Endothelial cell of umbilical vein (primary cell): ENCODE measurements at regions not wholly inside any gene's neighbourhood (a gene's known extent, or its start where the extent isn't known, plus 50 kb on each side); places are given as distances from the start of the nearest gene placed in this dataset.

Experiments
- BruUV-seq: library from RNA; stranded (reverse); fragments of 400-500 nt; replicated peaks from 2 replicates; lab custom pipeline; 2021; lab: Mats Ljungman, UMichigan
- CTCF ChIA-PET: fragments of 300-600, 350-600 bp; sonication (Branson Sonifier 250); formaldehyde crosslinking; loops from one replicate; lab custom pipeline; 2021; ENCODE audit warnings: antibody characterized with exemption, inconsistent platforms; lab: Charles Lee
- POLR2A ChIA-PET: fragments of 300-600, 350-600 bp; sonication (Branson Sonifier 250); formaldehyde crosslinking; loops from one replicate; lab custom pipeline; 2021; ENCODE audit warnings: antibody characterized with exemption, inconsistent platforms; lab: Charles Lee
- DNase-seq: peaks from one replicate; pipeline ENCODE4 v3.0.0-alpha.2; 2011; ENCODE audit warnings: low read depth, low spot score
- FAIRE-seq: peaks from 2 replicates; lab custom pipeline; 2011; peaks lifted over from hg19 to GRCh38; lab: Jason Lieb, UNC
- H2AFZ ChIP-seq: 2 replicates; pipeline ENCODE4 v1.6.0; 2012; ENCODE audit warnings: low read depth, low read length, control low read depth, inconsistent platforms
- H3K27ac ChIP-seq: 2 replicates; pipeline ENCODE4 v1.5.1; 2011; ENCODE audit warnings: low read depth, mild to moderate bottlenecking, control low read depth, low read length, moderate library complexity; ENCODE audit not compliant: insufficient read depth
- H3K27me3 ChIP-seq, 2 experiments: 2 replicates each; pipeline versions ENCODE4 v1.6.0 to v1.6.1; 2011; ENCODE audit warnings: low read length in 2 of 2, mixed read lengths in 1 of 2; ENCODE audit not compliant: control insufficient read depth in 2 of 2, insufficient read depth in 2 of 2
- H3K36me3 ChIP-seq, 2 experiments: 2 replicates in 1 of 2; 3 replicates in 1 of 2; pipeline ENCODE4 v1.5.1; 2011; ENCODE audit warnings: low read length in 2 of 2, mild to moderate bottlenecking in 1 of 2, moderate library complexity in 1 of 2; ENCODE audit not compliant: control insufficient read depth in 2 of 2, insufficient read depth in 2 of 2; ENCODE audit errors: extremely low read depth in 1 of 2
- H3K4me1 ChIP-seq: 3 replicates; pipeline ENCODE4 v1.5.1; 2011; ENCODE audit warnings: mild to moderate bottlenecking, low read length; ENCODE audit not compliant: control insufficient read depth, insufficient read depth; ENCODE audit errors: extremely low read depth
- H3K4me2 ChIP-seq: 2 replicates; pipeline ENCODE4 v1.6.1; 2011; ENCODE audit warnings: low read length, control low read depth, mixed read lengths; ENCODE audit not compliant: insufficient read depth
- H3K4me3 ChIP-seq, 3 experiments: fragments of 200-600 bp in 1 of 3; sonication (generic), shearing (Covaris generic) in 1 of 3; replicated peaks in 1 of 3; 2 replicates each; pipeline ENCODE4 v1.5.1; 2011 to 2016; ENCODE audit warnings: control low read depth in 3 of 3, low read length in 3 of 3, mild to moderate bottlenecking in 2 of 3, inconsistent platforms in 1 of 3, low read depth in 1 of 3, moderate library complexity in 1 of 3; ENCODE audit not compliant: insufficient read depth in 1 of 3
- H3K79me2 ChIP-seq: 2 replicates; pipeline ENCODE4 v1.6.0; 2012; ENCODE audit warnings: low read length, inconsistent platforms; ENCODE audit not compliant: control insufficient read depth, insufficient read depth
- H3K9ac ChIP-seq: replicated peaks from 2 replicates; pipeline ENCODE3; 2011; ENCODE audit warnings: low read length, control low read depth; ENCODE audit not compliant: insufficient read depth; ENCODE audit errors: extremely low read depth
- H3K9me1 ChIP-seq: replicated peaks from 3 replicates; pipeline ENCODE4 v1.6.0; 2011; ENCODE audit warnings: mild to moderate bottlenecking, low read length; ENCODE audit not compliant: control insufficient read depth, insufficient read depth; ENCODE audit errors: extremely low read depth
- H3K9me3 ChIP-seq: replicated peaks from 2 replicates; pipeline ENCODE4 v1.5.1; 2012; ENCODE audit warnings: low read length, inconsistent platforms; ENCODE audit not compliant: control insufficient read depth, insufficient read depth
- H4K20me1 ChIP-seq: replicated peaks from 2 replicates; pipeline ENCODE3; 2011; ENCODE audit warnings: mild to moderate bottlenecking, low read length; ENCODE audit not compliant: control insufficient read depth, insufficient read depth; ENCODE audit errors: extremely low read depth
- EZH2 ChIP-seq: IDR thresholded peaks from 2 replicates; pipeline ENCODE4 v1.6.1; 2012; ENCODE audit warnings: borderline replicate concordance, low read depth, mild to moderate bottlenecking, moderate library complexity, low read length, inconsistent platforms; ENCODE audit not compliant: severe bottlenecking
- FOS ChIP-seq: IDR thresholded peaks from 2 replicates; pipeline ENCODE4 v1.6.1; 2011; ENCODE audit warnings: mild to moderate bottlenecking, low read length, moderate library complexity, borderline replicate concordance; ENCODE audit not compliant: insufficient read depth
- GATA2 ChIP-seq: IDR thresholded peaks from 2 replicates; pipeline ENCODE4 v1.7.0; 2011; ENCODE audit warnings: low read depth, mild to moderate bottlenecking, moderate library complexity, mixed read lengths, low read length; ENCODE audit not compliant: insufficient read length, insufficient read depth
- JUN ChIP-seq: IDR thresholded peaks from 2 replicates; pipeline ENCODE4 v1.6.1; 2011; ENCODE audit warnings: borderline replicate concordance, low read depth; ENCODE audit not compliant: insufficient read length, insufficient read depth
- MYC ChIP-seq: IDR thresholded peaks from one replicate; pipeline ENCODE4 v1.6.1; 2011; ENCODE audit warnings: mild to moderate bottlenecking, low read depth, low read length
- POLR2A ChIP-seq: IDR thresholded peaks from 2 replicates; pipeline ENCODE4 v1.6.1; 2012; ENCODE audit warnings: low read depth, mild to moderate bottlenecking, control low read depth, low read length
- POLR2AphosphoS5 ChIP-seq: IDR thresholded peaks from 2 replicates; pipeline ENCODE4 v1.6.1; 2012; ENCODE audit warnings: low read depth, mild to moderate bottlenecking, control low read depth, low read length, moderate library complexity; ENCODE audit not compliant: insufficient read depth
- dilution Hi-C: fragments of 300-500 bp; cut with MboI; formaldehyde crosslinking; loops from one replicate; pipeline ENCODE4 v1.15.0; 2019; ENCODE audit warnings: low sequenced_read_pairs; ENCODE audit not compliant: extremely low pct_ligation_motif_present
- intact Hi-C: fragments of 100-400 bp; cut with micrococcal nuclease; formaldehyde crosslinking; loops from one replicate; pipeline ENCODE4 v1.10.0; 2022
- TF ChIP-seq, protein P1 (sequence below), 2 donors: IDR thresholded peaks; 1 replicate in 1 of 2; 2 replicates in 1 of 2; pipeline ENCODE4 v1.5.1; 2011; ENCODE audit warnings: low read length in 2 of 2, mild to moderate bottlenecking in 2 of 2, moderate library complexity in 2 of 2, control low read depth in 1 of 2, inconsistent platforms in 1 of 2, low read depth in 1 of 2; ENCODE audit not compliant: insufficient read depth in 1 of 2; ENCODE audit errors: extremely low read depth in 1 of 2
- TF ChIP-seq, protein P2 (sequence below): IDR thresholded peaks from 2 replicates; pipeline ENCODE4 v1.6.1; 2011; ENCODE audit not compliant: insufficient read depth, insufficient read length

DNA sequence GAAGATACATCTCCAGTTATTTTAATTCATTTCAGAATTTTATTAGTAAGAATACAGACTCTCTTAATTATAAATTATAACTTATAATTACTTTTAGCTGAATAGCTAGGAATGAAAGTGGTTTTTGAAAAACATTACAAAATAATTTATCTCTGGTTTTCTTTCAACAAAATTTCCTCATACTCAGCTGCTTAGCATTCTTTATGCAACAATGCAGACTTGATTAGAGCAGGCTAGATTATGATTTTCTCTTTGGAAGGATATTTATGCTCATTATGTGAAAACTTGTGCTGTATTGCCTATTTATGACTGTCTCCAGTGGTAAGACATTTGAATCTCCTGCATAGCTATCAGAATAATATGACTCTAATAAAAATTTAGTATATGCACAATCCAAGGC, 2023.7 kb downstream of the C4orf33 start:
- Histone ChIP-seq H4K20me1 (no peaks in the 10 kb centered on the region), H3K4me2 (no peak overlapping the region), H3K4me3 (no peak overlapping the region), H3K27ac (no peak overlapping the region), H3K9me3 (no peaks in the 10 kb centered on the region), H2AFZ (no peak overlapping the region), H3K27me3 (no peaks in the 10 kb centered on the region), H3K9me1 (no peaks in the 10 kb centered on the region), H3K9ac (no peak overlapping the region), H3K4me1 (no peaks in the 10 kb centered on the region), H3K36me3 (no peaks in the 10 kb centered on the region), H3K79me2 (no peaks in the 10 kb centered on the region)
- POLR2A ChIA-PET: no interaction called here
- intact Hi-C loops (no loop called here), dilution Hi-C loops (no loop called here)
- FAIRE-seq (no peak), DNase-seq (no peak)
- CTCF ChIA-PET: no interaction called here
- no peak for TF ChIP-seq GATA2
- TF ChIP-seq MYC: no peak
- no peak for TF ChIP-seq POLR2AphosphoS5
- TF ChIP-seq EZH2: no peak
- TF ChIP-seq, protein P1, sequence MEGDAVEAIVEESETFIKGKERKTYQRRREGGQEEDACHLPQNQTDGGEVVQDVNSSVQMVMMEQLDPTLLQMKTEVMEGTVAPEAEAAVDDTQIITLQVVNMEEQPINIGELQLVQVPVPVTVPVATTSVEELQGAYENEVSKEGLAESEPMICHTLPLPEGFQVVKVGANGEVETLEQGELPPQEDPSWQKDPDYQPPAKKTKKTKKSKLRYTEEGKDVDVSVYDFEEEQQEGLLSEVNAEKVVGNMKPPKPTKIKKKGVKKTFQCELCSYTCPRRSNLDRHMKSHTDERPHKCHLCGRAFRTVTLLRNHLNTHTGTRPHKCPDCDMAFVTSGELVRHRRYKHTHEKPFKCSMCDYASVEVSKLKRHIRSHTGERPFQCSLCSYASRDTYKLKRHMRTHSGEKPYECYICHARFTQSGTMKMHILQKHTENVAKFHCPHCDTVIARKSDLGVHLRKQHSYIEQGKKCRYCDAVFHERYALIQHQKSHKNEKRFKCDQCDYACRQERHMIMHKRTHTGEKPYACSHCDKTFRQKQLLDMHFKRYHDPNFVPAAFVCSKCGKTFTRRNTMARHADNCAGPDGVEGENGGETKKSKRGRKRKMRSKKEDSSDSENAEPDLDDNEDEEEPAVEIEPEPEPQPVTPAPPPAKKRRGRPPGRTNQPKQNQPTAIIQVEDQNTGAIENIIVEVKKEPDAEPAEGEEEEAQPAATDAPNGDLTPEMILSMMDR (IDR thresholded peaks at IDR 0.05; ENCODE audit: extremely low read depth in 1 of 2, insufficient read depth in 1 of 2, low read depth in 1 of 2, low read length in 2 of 2): no peak
- BruUV-seq: no TSS peak

DNA sequence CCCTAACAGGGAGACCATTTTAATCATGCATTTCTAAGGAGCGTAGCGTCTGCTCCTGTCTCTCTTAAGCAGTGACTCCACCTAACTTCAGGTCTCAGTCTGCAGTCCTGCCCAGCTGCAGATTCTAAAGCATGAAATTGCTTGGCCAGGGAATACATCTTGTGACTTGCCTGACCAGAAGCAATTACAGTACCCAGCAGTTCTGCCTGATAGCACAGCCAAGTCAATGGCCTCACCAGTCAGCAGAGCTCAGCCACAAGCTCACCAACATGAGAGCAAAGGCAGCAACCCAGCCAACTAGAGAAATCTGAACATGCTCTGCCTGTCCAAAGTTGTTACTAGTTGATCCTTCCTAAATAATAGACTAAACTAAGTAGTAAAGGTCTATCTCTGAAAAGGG, 2011.9 kb upstream of the PCDH10 start:
- ChIA-PET POLR2A (no interaction called here), CTCF (no interaction called here)

More for the DNA sequence above, 2011.9 kb upstream of the PCDH10 start:
- dilution Hi-C loops: no loop called here
- no TSS peak for BruUV-seq
- no peaks in the 10 kb centered on the region for H3K36me3 ChIP-seq
- TF ChIP-seq EZH2 (no peak), GATA2 (no peak), POLR2AphosphoS5 (no peak), POLR2A (no peak), FOS (no peak), MYC (no peak), JUN (no peak)
- TF ChIP-seq, protein P2, sequence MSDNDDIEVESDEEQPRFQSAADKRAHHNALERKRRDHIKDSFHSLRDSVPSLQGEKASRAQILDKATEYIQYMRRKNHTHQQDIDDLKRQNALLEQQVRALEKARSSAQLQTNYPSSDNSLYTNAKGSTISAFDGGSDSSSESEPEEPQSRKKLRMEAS: no peak
- TF ChIP-seq, protein P1 (IDR thresholded peaks at IDR 0.05; ENCODE audit: extremely low read depth in 1 of 2, insufficient read depth in 1 of 2, low read depth in 1 of 2, low read length in 2 of 2): no peak
- FAIRE-seq: no peak
- H3K9me3 ChIP-seq: no peaks in the 10 kb centered on the region
- no peak overlapping the region for H3K4me2 ChIP-seq
- H3K27ac ChIP-seq: no peak overlapping the region
- no peak overlapping the region for H3K4me3 ChIP-seq
- no peaks in the 10 kb centered on the region for H3K4me1 ChIP-seq
- no peak for DNase-seq
- no peaks in the 10 kb centered on the region for H3K79me2 ChIP-seq
- intact Hi-C loops: no loop called here
- no peaks in the 10 kb centered on the region for H3K27me3 ChIP-seq
- H2AFZ ChIP-seq: no peak overlapping the region
- no peaks in the 10 kb centered on the region for H4K20me1 ChIP-seq
- no peaks in the 10 kb centered on the region for H3K9me1 ChIP-seq
- no peak overlapping the region for H3K9ac ChIP-seq
